NCI-H2227 (cell line): ENCODE measurements at regions not wholly inside any gene's neighbourhood (a gene's known extent, or its start where the extent isn't known, plus 50 kb on each side); places are given as distances from the start of the nearest gene placed in this dataset.
"Not testable (repeated sequence)": the region's sequence is repeated elsewhere in the genome, so short reads cannot be mapped to it uniquely, and the experiment has no call there.

Experiments
- DNase-seq: peaks from one replicate; lab custom pipeline; 2025; ENCODE audit not compliant: unreplicated experiment; lab: John Stamatoyannopoulos, UW

DNA sequence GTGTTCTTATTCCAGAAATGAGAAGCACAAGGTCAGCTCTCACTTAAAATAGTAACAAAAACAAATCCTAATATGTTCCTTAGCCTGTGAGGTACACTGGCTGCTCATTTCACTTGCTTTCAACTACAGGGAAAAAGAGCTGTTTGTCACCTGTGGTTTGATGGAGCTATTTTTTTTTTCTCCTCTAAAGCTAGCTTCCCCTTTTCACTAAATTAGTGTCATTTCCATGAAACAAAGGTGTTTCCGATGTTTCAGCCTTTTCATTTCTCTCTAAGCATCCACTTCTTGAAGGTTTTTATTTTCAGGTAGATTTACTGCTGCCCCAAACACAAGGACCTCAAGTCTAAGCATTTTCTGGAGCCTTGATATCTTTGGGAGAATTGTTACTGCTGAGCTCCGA lies 148.6 kb downstream of the RBMX2 start:
- no peak for DNase-seq

DNA sequence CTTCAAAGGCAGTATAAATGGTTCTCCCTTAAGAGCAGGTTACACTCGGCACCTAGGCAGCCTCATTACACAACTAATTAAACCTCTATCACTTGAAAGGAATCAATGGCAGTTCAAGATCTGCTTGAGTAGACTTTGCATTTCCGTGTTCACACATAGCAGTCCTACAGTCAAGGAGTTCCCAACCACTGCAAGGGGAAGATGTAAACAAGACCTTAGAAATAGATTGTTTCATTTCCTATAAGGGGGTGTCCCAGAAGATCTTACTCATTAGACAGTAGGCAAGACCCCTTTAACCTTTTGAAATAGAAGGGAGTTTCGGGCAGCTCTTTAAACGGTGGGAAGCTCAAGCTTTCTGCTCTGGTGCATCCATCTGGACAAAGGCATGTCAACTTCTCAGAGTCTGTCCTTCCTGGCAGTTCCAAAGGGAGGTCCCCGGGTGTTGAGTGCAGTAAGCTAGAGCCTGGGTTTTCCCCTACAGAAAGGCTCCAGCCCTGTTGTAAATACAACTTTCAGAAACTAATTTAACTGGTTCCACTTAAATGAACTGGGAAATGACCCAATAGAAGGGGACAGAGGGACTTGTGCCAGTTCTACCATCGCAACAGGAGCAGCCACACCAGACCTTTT lies 150.8 kb downstream of the RBMX2 start:
- no peak for DNase-seq

DNA sequence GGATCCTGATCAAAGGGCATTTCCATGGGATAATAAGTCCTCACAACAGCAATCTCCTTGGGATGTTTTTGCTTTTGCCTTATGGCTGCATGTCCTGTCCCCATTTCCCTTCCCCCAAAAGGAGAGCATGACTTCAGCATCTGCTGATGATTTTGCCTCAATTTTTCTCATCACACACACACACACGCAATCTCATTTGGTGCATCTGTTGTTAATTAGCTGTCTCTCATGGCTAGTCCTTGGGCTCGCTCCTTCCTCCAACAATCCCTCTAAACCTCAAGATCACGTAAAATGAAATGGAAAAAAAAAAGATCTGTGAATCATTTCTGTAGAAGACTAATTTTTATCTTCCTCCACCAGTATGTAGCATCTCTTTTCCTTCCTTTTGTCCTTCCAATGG lies 153.6 kb downstream of the RBMX2 start:
- no peak for DNase-seq

DNA sequence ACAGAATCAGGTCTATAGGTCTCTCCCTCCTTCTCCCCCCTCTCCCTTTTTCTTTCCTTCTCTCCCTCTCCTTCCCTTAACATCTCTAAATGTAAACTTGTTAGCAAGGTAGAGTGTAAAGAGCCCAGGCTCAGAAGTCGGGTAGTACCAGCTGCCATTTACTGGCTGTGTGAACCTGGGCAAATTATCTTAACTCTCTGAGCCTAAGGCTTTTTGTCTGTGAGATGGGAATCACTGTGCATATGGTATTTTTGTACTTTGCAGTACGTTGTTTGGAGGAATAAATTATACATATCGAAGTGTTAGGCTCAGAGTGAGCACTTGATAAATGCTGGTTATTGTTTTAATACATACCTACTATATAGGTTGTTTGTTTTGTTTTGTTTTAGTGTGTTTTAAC lies 154.0 kb downstream of the RBMX2 start:
- DNase-seq, result no peak

DNA sequence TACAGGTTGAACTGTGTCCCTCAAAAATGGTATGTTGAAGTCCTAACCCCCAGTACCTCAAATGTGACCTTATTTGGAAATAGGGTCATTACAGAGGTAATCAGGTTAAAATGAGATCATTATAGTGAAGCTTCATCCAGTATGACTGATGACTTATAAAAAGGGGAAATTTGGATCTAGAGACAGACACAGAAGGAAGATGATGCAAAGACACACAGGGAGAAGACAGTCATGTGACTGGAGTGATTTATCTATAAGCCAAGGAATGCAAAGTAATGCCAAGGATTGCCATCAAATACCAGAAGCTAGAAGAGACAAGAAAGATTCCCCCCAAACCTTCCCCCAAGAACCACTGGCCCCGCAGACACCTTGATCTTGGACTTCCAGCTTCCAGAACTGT lies 155.2 kb downstream of the RBMX2 start:
- DNase-seq, result no peak

DNA sequence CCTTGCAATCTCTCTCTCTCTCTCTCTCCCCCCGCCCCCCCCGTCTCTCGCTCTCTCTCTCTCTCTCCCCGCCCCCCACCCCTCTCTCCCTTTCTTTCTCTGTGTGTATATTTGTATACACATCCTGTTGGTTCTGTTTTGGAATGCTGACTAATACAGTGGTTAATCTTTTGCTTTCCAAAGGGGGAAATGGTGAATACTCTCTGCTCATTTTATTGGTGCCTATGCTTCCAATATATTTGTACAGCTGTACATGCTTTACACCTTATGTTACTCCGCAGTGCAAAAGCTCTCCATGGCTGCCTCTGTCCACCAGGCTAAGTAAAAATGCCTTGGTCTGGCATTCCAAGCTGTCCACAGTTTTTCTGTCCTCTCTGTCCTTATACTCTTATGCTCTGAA lies 158.8 kb downstream of the RBMX2 start:
- DNase-seq, result no peak

DNA sequence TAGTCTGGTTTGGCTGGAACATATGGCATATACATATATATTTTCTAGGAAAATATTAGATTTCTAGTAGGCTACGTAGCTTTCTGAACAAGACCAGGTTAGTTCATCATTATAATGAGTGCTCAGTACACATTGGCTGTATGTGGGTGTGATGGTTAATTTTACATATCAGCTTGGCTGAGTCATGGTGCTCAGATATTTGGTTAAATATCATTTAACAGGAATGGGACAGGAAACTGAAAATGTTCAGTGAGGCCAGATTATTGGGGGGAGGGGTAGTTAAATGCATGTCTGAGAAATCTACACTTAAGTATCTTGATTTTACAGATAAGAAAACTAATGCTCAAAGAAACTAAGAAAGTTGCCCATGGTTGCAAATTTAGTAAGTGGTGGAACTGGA lies 160.1 kb downstream of the RBMX2 start:
- DNase-seq, result no peak

DNA sequence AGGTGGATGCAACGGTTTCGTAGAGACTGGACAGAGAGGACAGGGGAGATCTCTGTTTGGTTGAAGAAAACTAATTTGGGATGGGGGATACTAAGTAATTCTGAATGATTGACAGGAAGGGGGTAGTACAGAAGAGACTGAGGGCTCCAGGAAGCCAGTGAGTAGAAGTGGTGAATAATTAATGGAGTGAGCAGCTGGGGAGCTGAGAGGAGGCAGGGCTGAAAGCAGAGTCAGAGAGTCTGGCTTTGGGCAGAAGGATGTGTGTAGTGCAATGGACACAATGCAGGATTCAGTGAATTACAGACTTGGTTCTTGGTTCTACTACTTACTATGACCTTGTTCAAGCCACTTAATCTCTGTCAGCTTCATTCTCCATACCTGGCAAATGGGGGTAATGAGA lies 161.7 kb downstream of the RBMX2 start:
- DNase-seq, result no peak

DNA sequence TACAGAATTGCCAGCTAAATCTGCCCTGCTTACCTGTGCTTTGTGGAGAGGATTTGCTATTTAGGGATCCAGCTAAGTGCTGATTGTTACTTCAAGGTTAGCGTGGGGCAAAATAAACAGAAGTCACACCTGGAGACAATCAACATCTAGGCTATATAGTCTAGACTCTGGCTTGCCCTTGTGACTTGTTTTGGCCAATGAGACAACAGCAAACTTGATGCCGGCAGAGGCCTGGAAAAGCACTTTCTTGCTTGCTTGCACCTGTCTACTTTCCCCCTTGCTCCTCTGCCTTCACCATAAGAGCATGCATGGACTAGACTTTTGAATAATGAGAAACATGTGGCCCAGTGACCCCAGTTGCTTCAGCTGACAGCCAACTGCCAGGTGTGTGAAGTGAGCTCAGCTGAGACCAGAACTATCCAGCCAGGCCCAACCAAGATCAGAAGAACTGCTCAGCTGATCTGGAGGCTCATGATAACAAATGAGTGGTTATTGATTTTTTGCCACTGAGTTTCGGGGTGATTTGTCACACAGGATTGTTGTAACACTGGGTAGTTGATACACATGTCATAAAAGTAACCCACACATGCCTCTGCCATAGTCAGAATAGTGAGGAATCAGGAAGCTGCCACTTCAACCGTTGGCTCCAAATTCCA lies 164.4 kb downstream of the RBMX2 start:
- no peak for DNase-seq

DNA sequence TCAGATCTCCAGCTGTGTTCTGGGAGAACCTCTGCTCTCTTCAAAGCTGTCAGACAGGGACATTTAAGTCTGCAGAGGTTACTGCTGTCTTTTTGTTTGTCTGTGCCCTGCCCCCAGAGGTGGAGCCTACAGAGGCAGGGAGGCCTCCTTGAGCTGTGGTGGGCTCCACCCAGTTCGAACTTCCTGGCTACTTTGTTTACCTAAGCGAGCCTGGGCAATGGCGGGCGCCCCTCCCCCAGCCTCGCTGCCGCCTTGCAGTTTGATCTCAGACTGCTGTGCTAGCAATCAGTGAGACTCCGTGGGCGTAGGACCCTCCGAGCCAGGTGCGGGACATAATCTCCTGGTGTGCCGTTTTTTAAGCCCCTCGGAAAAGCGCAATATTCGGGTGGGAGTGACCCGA lies 171.2 kb downstream of the RBMX2 start:
- not testable (repeated sequence) for DNase-seq
